GM19372 (cell line): ENCODE measurements at regions not wholly inside any gene's neighbourhood (a gene's known extent, or its start where the extent isn't known, plus 50 kb on each side); places are given as distances from the start of the nearest gene placed in this dataset.

Experiments
- ATAC-seq: cut with Tn5 transposase; IDR thresholded peaks from one replicate; pipeline ENCODE4 v1.9.1; 2021; ENCODE audit warnings: mild to moderate bottlenecking, low read depth, moderate library complexity; ENCODE audit not compliant: unreplicated experiment

DNA sequence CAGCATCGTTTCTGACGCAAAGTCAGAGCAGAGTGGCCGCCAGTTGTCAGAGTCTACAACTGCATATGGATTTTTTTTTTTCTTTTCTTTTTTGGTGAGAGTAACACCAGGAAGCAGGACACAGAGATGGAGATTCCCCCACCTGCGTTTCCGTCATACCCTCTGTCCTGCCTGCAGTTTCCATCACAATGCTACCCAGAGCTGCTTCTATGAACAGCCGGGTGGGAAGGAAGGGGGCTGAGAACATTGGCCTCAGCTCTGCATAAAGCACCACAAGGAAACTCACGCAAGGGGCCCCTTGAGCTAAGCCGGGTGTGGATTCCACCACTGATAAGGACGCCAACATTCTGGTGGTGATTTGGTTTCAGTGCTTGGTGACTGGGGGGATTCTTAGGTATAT is 183.5 kb upstream of the AFDN start:
- no peak for ATAC-seq

GRCh38 chr6:167643716-167644115 is 183.0 kb upstream of the AFDN start:
- no peak for ATAC-seq

DNA sequence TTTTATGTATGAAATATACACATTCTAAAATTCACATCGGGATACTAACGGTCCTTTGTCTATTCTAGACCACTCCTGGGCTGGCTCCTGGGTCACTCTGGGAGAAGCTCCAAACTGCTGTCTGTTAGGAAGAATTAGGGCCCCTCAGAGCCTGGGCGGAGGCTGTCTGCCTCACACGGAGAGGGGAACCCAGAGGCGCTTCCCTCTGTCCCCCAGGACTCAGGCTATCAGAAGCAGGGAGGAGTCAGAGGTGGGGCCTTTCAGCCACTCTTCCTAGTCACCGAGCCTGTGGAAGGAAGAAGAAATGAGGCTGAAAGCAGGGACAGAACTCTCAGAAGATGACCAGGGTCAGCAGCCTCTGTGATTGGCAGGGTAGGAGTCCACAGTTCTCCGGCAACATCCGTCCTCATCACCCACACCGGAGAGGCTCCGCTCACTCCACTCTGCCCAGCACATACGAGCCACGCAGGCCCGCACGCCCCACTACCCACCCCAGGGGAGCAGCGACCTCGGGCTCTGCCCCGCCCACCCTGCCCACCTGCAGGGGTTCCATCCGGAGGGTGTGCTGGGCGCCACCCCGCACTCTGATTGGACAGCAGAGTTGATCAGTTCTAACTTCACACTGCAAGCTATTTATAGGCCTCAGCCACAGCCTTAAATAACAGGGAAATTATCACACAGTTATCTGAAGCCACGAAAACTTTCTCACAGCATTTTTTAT is 182.1 kb upstream of the AFDN start:
- no peak for ATAC-seq

DNA sequence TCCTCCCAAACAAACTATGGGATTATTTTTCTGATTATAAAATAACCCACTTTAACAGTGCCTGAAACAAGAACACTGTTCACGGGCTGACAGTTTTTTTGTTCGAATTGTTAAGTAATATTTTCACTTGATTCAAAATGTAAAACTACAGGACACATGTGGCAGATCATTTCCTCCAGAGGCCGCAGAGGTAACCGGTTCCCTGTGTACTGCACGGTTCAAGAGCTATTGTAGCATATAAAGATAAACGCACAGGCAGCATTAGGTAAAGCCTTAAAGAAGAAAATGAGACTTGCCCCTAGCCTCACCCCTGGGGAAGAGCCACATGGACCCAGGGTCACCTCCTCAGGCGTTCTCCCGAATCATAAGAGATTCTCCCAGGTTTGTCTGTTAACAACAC is 181.3 kb upstream of the AFDN start:
- no peak for ATAC-seq

DNA sequence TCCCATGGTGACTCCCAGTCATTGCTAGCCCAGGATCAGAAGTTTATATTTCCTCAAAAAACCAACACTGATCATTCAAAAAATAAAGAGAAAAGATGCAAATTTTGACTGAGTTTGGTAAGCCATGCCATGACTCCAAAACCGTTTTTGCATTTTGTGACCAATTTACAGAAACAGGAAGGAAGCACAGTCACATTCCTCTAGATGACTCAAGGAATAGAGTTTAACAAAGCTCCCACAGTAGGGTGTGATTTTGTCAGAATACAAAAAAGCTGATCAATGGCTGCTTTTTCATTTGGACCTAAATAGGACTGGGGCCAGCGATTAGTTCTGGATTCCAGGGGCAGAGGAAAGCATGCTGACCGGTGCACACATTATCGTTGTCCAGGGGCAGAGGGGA is 179.4 kb upstream of the AFDN start:
- ATAC-seq = no peak

- no peak for ATAC-seq
Observed at GRCh38 chr6:167647737-167648470, 178.8 kb upstream of the AFDN start.

DNA sequence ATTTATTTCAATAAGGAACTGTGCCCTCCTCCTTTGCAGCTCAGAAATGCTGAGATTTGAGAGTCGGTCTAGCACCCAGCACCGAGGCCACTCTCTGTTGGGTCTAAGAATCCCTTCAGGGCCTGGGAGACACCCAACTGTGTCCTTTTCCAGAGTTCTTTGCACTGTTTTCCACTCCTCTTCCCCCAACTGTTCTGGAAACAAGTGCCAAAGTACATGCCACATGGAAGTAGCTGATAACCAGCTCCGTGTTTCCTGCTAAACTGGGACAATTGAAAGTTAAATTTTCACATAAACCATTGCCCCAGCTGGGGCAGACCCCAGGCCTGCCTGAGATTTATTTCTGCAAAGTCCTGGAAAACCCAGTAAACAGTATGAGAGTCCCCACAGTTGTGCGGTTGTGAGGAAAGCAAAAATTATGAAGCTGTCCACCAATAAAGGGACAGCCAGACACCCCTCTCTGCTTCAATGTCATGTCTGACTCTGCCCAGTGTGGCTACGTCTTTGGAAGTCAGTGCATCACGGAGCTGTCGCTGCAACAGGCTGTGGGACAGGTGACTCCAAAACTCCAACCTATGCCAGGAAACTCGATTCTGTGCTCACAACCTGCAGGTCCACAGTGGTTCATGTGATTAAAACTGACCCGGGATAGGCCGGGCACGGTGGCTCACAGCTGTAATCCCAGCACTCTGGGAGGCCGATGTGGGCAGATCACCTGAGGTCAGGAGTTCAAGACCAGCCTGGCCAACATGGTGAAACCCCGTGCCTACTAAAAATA is 178.0 kb upstream of the AFDN start:
- no peak for ATAC-seq

DNA sequence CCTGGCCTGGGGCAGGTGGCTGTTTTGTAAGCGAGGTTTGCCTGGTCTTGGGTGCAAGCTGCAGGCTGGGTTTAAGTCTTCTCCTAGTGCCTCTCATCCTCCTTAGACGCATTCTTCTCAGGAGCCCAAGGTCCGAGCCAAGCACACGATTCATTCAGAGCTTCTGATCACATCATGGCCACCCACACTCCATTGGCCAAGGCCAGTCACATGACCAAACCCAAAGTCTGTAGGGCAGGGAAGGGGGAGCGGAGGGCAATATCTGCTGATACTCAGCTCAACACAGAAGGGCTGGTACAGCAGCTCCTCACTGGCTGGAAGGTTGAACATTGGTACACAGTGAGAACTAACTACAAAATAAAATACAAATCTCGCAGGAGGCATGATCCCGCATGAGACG is 177.2 kb upstream of the AFDN start:
- no peak for ATAC-seq

DNA sequence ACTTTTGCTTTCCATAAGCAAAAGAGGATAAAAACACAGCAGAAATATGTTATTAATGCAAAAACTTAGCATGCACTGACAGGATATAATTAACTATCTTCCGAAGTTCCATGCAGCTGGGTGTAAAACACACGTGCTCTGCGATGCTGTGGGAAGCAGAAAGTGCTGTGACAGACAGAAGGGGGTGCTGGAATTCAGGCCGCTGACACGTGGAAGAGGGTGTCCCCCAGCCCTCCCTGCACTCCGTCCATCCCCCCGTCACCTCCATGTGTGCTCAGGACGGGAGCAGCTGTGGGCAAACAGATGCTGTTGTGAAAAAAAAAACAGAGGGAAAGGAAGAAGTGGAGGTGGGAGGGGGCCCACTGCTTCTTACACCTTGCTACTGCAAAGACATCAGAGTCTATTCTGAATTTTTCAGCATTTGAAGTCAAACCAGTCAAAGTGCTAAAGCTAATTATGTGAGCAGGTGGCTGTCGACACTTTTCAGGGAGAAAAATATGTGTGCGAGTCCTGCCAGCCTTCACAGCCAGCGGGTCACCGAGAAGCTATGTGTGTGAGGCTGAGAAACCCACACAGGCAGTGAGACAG is 175.9 kb upstream of the AFDN start:
- ATAC-seq = no peak

DNA sequence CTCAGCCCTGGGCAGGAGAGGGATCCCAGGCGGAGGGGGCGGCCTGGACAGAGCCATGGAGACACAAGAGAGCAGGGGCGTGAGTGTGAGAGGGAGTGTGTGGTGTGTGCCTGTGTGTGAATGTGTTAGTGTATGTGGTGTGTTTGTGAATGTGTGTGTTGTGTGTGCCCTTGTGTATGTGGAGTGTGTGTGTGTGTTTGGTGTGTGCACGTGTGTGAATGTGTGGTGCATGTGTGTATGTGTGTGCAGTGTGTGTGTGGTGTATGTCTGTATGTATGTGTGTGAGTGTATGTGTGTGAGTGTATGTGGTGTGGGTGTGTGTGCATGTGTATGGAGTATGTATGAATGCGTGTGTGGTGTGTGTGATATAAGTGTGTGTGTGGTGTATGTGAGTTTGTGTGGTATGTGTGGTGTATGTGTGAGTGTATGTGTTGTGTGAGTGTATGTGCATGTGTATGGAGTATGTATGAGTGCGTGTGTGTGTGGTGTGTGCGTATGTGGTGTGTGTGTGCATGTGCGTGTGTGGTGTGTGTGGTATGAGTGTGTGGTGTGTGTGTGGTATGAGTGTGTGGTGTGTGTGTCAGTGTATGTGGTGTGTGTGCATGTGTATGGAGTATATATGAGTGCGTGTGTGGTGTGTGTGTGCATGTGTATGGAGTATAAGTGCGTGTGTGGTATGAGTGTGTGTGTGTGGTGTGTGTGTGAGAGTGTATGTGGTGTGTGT is 175.2 kb upstream of the AFDN start:
- ATAC-seq = no peak

- no peak for ATAC-seq
Observed at GRCh38 chr6:167652042-167652700, 174.5 kb upstream of the AFDN start.

DNA sequence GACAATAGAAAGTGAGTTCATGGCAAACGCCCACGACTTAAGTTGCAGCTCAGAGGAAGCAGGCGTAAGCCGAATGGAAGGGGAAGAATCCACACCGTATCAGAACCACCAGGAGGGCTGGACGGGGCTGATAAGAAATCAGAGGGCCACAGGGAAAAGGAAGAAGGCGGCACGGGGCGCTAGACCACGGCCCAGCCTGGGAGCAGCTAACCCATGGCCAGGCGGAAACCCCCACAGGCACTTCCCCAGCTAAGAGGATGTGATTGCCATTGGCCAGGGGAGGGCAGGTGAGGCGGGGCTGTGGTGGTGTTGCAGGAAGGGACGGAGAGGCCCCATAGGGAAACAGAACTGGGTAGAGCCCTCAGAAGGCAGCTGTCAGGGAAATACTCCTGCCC is 174.0 kb upstream of the AFDN start:
- ATAC-seq = no peak

GRCh38 chr6:167653561-167653960 is 173.2 kb upstream of the AFDN start:
- ATAC-seq = no peak

- no peak for ATAC-seq
Observed at GRCh38 chr6:167654389-167654788, 172.3 kb upstream of the AFDN start.

DNA sequence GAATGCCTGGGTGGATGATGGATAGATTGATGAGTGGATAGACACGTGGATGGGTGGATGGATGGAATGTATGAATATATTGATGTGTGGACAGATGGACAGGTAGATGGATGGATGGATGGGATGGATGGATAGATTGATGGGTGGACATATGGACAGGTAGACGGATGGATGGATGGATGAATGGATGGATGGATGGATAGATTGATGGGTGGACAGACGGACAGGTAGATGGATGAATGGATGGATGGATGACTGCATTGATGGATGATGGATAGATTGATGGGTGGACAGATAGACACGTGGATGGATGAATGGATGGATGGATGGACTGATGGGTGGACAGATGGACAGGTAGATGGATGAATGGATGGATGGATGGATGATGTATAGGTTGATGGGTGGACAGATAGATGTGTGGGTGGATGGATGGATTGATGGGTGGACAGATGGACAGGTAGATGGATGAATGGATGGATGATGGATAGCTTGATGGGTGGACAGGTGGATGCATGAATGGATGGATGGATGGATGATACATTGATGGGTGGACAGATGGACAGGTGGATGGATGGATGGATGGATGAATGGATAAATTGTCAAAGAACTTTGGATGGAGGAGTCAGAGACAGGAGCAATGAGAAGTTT is 171.4 kb upstream of the AFDN start:
- ATAC-seq = no peak

DNA sequence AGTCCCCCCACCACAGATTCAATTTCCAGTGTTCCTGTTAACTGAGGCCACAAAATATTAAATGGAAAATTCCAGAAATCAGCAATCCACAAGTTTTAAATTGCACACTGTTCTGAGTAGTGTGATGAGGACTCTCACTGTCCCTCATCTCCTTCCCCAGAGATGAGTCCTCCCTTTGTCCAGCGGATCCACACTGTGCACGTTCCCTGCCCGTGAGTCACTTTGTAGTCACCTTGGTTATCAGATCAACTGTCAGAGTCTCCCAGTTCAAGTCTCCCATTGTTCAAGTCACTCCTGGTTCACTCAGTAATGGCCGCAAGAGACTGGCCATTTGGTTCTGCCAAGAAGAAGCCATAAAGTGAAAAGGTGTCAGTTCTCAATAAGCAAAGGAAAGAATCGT is 168.6 kb upstream of the AFDN start:
- no peak for ATAC-seq

DNA sequence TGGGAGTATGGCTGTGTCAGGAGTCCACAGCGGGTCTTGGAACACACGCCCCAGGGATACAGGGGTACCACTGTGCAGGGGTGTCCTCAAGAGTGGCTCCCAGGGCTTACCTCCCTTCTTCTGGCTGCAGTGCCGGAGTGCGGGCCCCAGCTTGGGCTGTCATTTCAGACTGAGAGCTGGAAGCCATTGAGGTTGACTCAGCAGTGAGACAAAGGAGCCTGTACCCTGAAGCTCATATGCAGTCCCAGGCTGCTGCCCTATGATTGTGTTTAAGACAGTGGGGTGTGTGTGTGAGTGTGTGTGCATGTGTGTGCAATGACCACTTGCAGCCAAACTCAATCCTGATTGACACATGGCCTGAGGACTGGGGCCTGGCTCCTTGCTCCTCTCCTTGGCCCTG is 167.7 kb upstream of the AFDN start:
- ATAC-seq = no peak

GRCh38 chr6:167660424-167660823 is 166.3 kb upstream of the AFDN start:
- ATAC-seq = no peak

DNA sequence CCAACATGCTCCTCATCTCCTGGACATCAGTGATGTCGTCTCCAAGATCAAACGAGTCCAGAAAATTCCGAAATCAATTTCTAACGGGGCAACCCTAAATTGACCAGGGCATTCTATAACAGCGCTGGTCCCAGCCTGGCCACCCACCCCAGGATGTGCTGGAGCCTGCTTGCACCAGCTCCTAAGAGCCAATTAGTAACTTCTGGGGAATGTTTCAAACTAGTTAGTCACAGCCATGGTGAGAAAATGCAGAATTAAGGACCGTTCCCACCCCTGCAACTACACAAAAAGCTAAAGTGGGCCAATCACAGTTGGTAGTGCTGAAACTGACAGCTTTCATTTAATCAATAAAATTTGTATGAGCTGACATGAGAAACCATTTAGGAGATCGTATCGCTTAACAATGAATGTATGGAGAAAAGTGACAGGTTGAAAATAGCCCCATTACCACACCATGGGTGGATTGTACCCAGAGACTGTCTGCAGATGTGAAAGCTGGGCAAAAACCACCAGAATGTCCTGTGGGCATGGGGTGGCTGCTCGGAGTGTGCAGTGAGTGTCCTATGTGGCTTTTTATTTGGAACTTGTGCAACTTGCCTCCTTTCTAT is 165.7 kb upstream of the AFDN start:
- no peak for ATAC-seq
